ENCODE measurements at regions not wholly inside any gene's neighbourhood (a gene's known extent, or its start where the extent isn't known, plus 50 kb on each side); places are given as distances from the start of the nearest gene placed in this dataset.

DNA sequence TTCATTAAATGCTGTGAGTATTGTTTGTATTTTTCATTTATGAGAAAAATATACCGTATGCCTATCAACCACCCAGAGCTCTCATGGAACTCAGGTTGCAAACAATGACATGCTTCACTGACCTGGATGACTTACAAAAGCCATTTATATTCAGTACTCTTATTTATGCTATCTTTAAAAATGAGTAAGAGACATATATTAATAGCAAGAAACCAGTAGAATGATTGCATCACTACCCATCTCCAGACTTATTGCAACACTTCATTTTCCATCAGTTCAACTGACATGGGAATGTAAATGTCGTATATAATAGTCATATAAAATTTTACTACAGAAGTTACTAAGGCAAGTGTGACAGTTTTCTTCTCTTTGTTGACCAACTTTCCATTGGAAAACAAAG is 69.1 kb downstream of the OTP start:
- Histone ChIP-seq H3K36me3 (ENCODE audit: control insufficient read depth in 3 of 3, insufficient read depth in 2 of 3, low read depth in 1 of 3, low read length in 3 of 3) (no peaks in the 10 kb centered on the region), H3K4me3 (ENCODE audit: low read depth in 1 of 3, low read length in 3 of 3) (no peak overlapping the region), H3K9me3 (ENCODE audit: control insufficient read depth in 2 of 2, insufficient read depth in 1 of 2, low read depth in 1 of 2, low read length in 1 of 2) (no peaks in the 10 kb centered on the region), H3K27ac (ENCODE audit: low read depth in 1 of 3, low read length in 2 of 3) (no peak overlapping the region), H3K4me1 (ENCODE audit: control insufficient read depth in 3 of 3, insufficient read depth in 2 of 3, low read depth in 1 of 3, low read length in 2 of 3) (no peaks in the 10 kb centered on the region), H3K27me3 (ENCODE audit: control insufficient read depth in 3 of 3, insufficient read depth in 3 of 3, low read length in 3 of 3) (peaks cover 0 to 7% (median 1%) of the 10 kb centered on the region in 3 donors)
- WGBS, 3 donors, result 81 to 83% (median 83%) methylated on average over 2 of the region's 2 CpGs
- FAIRE-seq, result no peak
- no peak for DNase-seq

DNA sequence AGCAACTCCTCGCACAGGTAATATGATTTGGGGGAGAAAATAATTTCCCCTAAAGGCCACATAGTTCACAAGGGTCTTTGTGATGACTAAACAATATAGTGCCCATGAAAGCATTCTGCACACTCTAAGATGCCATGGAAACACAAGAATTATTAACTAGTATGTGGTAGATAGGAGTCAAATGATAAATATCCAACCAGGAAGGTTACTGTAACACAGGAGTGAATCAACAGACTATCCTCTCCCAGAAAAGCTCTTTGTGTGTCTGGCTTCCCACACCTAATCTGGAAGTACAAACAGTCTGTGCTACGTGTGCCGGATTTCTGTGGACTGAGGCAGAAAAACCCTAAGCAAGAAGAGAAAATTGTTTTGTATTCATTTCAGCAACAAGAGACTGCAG is 70.0 kb downstream of the OTP start:
- H3K36me3 ChIP-seq (ENCODE audit: control insufficient read depth in 3 of 3, insufficient read depth in 2 of 3, low read depth in 1 of 3, low read length in 3 of 3), result no peaks in the 10 kb centered on the region
- WGBS, 3 donors, result 27 to 47% (median 29%) methylated on average over 3 of the region's 3 CpGs
- FAIRE-seq, result no peak
- H3K9me3 ChIP-seq (ENCODE audit: control insufficient read depth in 2 of 2, insufficient read depth in 1 of 2, low read depth in 1 of 2, low read length in 1 of 2), result no peaks in the 10 kb centered on the region
- H3K4me3 ChIP-seq (ENCODE audit: low read depth in 1 of 3, low read length in 3 of 3), result no peak overlapping the region
- H3K4me1 ChIP-seq (ENCODE audit: control insufficient read depth in 3 of 3, insufficient read depth in 2 of 3, low read depth in 1 of 3, low read length in 2 of 3), result no peaks in the 10 kb centered on the region
- DNase-seq, result no peak
- H3K27ac ChIP-seq (ENCODE audit: low read depth in 1 of 3, low read length in 2 of 3), result no peak overlapping the region
- H3K27me3 ChIP-seq (ENCODE audit: control insufficient read depth in 3 of 3, insufficient read depth in 3 of 3, low read length in 3 of 3), result peaks cover 0 to 7% (median 4%) of the 10 kb centered on the region in 3 donors

DNA sequence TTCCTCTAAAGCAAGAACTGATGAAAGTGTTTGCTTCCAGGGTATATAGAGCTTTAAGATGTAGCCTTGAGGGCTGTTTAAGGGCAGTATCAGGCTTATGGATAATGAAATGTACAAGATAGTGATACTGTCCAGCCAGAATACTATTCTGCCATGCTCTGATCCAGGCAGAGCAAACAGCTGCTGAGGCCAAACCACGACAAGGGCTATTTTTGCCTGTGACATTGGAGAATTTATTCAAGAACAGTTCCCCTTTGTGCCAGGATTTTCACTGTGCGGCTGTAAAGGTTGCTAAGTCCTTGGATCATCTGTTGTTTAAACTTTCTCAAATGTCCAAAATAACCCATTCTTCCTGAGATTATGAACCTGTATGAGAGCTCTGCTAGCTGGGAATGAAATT is 70.4 kb downstream of the OTP start:
- 52 to 55% (median 53%) methylated on average over 2 of the region's 2 CpGs for WGBS, 3 donors
- Histone ChIP-seq H3K4me1 (ENCODE audit: control insufficient read depth in 3 of 3, insufficient read depth in 2 of 3, low read depth in 1 of 3, low read length in 2 of 3) (no peaks in the 10 kb centered on the region), H3K27ac (ENCODE audit: low read depth in 1 of 3, low read length in 2 of 3) (no peak overlapping the region), H3K36me3 (ENCODE audit: control insufficient read depth in 3 of 3, insufficient read depth in 2 of 3, low read depth in 1 of 3, low read length in 3 of 3) (no peaks in the 10 kb centered on the region), H3K4me3 (ENCODE audit: low read depth in 1 of 3, low read length in 3 of 3) (no peak overlapping the region), H3K9me3 (ENCODE audit: control insufficient read depth in 2 of 2, insufficient read depth in 1 of 2, low read depth in 1 of 2, low read length in 1 of 2) (no peaks in the 10 kb centered on the region), H3K27me3 (ENCODE audit: control insufficient read depth in 3 of 3, insufficient read depth in 3 of 3, low read length in 3 of 3) (peaks cover 0 to 7% (median 4%) of the 10 kb centered on the region in 3 donors)
- no peak for FAIRE-seq
- no peak for DNase-seq

DNA sequence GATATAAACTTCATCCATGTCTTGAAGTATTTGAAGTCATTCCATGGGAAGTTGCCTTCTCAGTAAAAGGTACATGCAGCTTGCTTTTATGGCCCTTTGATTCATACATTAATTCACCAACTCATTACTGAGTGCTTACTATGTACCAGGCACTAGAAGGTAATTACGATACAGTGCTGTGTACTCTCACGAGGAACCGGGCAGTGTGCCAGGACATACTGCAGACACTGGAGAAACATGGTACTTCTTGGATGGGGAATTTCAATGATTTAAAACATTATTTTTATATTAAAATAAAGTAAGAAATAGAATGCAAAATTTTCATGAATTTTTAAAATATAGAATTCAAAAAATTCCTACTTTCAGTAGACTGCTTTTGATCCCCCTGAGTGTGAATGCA is 71.4 kb upstream of the WDR41 start:
- Histone ChIP-seq H3K36me3 (ENCODE audit: control insufficient read depth in 3 of 3, insufficient read depth in 2 of 3, low read depth in 1 of 3, low read length in 3 of 3) (no peaks in the 10 kb centered on the region), H3K4me1 (ENCODE audit: control insufficient read depth in 3 of 3, insufficient read depth in 2 of 3, low read depth in 1 of 3, low read length in 2 of 3) (no peaks in the 10 kb centered on the region), H3K4me3 (ENCODE audit: low read depth in 1 of 3, low read length in 3 of 3) (no peak overlapping the region), H3K9me3 (ENCODE audit: control insufficient read depth in 2 of 2, insufficient read depth in 1 of 2, low read depth in 1 of 2, low read length in 1 of 2) (no peaks in the 10 kb centered on the region), H3K27me3 (ENCODE audit: control insufficient read depth in 3 of 3, insufficient read depth in 3 of 3, low read length in 3 of 3) (peaks cover 0 to 4% (median 4%) of the 10 kb centered on the region in 3 donors), H3K27ac (ENCODE audit: low read depth in 1 of 3, low read length in 2 of 3) (no peak overlapping the region)
- DNase-seq (peak in 1 of 2 donors; percentile 2), FAIRE-seq (no peak)
- WGBS, 3 donors, result 26 to 61% (median 51%) methylated on average over 3 of the region's 3 CpGs

DNA sequence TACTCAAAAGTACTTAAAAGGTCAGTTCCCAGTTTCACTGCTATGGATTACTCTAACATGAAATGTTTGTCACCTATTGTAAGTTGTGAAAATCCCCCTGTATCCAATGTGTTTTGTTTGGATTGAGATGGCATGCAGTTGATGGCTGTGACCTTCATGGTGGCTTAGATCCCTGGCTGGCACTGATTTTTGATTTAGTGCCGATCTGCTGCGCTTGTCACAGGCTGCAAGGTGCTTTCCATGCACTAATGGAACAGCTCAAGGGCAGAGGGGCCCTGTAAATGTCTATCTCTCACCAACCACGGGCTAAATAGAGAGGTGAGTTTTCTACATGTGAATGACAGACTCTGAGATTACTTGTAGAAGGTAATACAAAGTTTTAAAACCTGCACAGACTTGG is 69.8 kb upstream of the WDR41 start:
- Histone ChIP-seq H3K4me1 (ENCODE audit: control insufficient read depth in 3 of 3, insufficient read depth in 2 of 3, low read depth in 1 of 3, low read length in 2 of 3) (no peaks in the 10 kb centered on the region), H3K9me3 (ENCODE audit: control insufficient read depth in 2 of 2, insufficient read depth in 1 of 2, low read depth in 1 of 2, low read length in 1 of 2) (no peaks in the 10 kb centered on the region), H3K27me3 (ENCODE audit: control insufficient read depth in 3 of 3, insufficient read depth in 3 of 3, low read length in 3 of 3) (peaks cover 0 to 3% (median 3%) of the 10 kb centered on the region in 3 donors), H3K27ac (ENCODE audit: low read depth in 1 of 3, low read length in 2 of 3) (no peak overlapping the region), H3K4me3 (ENCODE audit: low read depth in 1 of 3, low read length in 3 of 3) (no peak overlapping the region), H3K36me3 (ENCODE audit: control insufficient read depth in 3 of 3, insufficient read depth in 2 of 3, low read depth in 1 of 3, low read length in 3 of 3) (no peaks in the 10 kb centered on the region)
- WGBS, 3 donors, result 58 to 73% (median 58%) methylated on average over 3 of the region's 3 CpGs
- FAIRE-seq, result no peak
- no peak for DNase-seq

DNA sequence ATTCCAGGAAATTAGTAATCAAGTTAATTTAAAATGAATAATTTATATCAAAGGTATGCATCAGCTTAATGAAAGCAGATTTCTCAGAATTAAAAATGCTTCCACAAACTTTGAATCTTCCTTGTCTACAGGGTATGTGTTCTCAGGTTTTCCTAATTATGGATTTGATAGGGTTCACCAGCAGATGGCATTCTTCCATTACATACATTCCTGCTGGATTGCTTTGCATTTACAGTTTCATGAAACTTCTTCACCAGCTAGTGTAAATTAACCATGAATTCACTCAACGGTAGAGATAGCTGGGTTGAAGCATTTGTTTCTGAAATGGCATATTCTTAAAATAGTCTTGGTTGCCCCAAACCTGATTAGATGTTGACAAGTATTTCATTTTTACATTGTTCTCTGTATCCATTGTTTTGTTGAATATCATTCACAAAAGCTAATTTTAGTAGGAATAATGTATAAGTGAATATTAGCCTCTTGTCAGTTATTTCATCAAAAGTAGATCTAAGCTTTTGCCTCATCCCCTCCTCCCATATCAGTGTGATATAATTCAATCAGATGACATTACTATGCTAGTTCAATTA is 68.7 kb upstream of the WDR41 start:
- H3K36me3 ChIP-seq (ENCODE audit: control insufficient read depth in 3 of 3, insufficient read depth in 2 of 3, low read depth in 1 of 3, low read length in 3 of 3), result no peaks in the 10 kb centered on the region
- H3K27ac ChIP-seq (ENCODE audit: low read depth in 1 of 3, low read length in 2 of 3), result no peak overlapping the region
- WGBS, 3 donors, result 2 to 9% (median 7%) methylated on average over 1 of the region's 1 CpG
- no peak for FAIRE-seq
- H3K4me3 ChIP-seq (ENCODE audit: low read depth in 1 of 3, low read length in 3 of 3), result no peak overlapping the region
- H3K9me3 ChIP-seq (ENCODE audit: control insufficient read depth in 2 of 2, insufficient read depth in 1 of 2, low read depth in 1 of 2, low read length in 1 of 2), result no peaks in the 10 kb centered on the region
- no peaks in the 10 kb centered on the region for H3K4me1 ChIP-seq (ENCODE audit: control insufficient read depth in 3 of 3, insufficient read depth in 2 of 3, low read depth in 1 of 3, low read length in 2 of 3)
- H3K27me3 ChIP-seq (ENCODE audit: control insufficient read depth in 3 of 3, insufficient read depth in 3 of 3, low read length in 3 of 3), result peaks cover 0 to 3% (median 3%) of the 10 kb centered on the region in 3 donors
- peak; percentile 30 to 59 for DNase-seq

DNA sequence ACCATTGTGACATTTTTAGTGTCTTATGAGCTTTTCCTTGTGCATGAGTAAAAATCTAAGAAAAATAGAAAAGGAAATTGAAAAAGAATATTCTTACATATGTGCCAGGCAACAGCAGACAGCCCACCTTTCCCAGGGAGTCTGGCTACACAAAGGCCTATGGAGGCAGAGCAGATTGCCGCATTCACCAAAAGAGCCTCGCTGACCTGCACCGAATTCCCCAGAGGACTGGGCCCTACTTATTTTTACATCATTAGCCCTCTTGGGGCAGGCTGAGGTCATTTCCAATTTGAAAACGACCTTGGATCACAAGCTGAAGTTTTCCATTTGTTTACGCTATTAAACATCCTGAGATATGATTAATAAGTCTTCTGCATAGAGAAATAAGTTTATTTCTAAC is 66.2 kb upstream of the WDR41 start:
- Histone ChIP-seq H3K9me3 (ENCODE audit: control insufficient read depth in 2 of 2, insufficient read depth in 1 of 2, low read depth in 1 of 2, low read length in 1 of 2) (no peaks in the 10 kb centered on the region), H3K27ac (ENCODE audit: low read depth in 1 of 3, low read length in 2 of 3) (no peak overlapping the region), H3K27me3 (ENCODE audit: control insufficient read depth in 3 of 3, insufficient read depth in 3 of 3, low read length in 3 of 3) (peaks cover 0 to 3% (median 0%) of the 10 kb centered on the region in 3 donors), H3K4me1 (ENCODE audit: control insufficient read depth in 3 of 3, insufficient read depth in 2 of 3, low read depth in 1 of 3, low read length in 2 of 3) (no peaks in the 10 kb centered on the region), H3K36me3 (ENCODE audit: control insufficient read depth in 3 of 3, insufficient read depth in 2 of 3, low read depth in 1 of 3, low read length in 3 of 3) (no peaks in the 10 kb centered on the region), H3K4me3 (ENCODE audit: low read depth in 1 of 3, low read length in 3 of 3) (no peak overlapping the region)
- DNase-seq, result no peak
- WGBS, 3 donors, result 66 to 77% (median 67%) methylated on average over 5 of the region's 5 CpGs
- FAIRE-seq, result no peak

DNA sequence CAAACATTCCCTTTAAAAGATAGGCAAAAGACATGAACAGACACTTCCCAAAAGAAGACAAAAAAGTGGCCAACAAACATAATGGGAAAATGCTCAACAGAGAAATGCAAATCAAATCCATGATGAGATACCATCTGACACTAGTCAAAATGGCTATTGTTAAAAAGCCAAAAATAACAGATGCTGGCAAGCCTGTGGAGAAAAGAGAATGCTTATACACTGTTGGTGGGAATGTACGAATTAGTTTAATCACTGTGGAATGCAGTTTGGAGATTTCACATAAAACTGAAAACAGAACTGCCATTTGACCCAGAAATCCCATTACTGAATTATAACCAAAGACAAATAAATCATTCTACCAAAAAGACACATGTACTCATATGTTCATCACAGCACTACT is 58.3 kb upstream of the WDR41 start:
- Histone ChIP-seq H3K9me3 (ENCODE audit: control insufficient read depth in 2 of 2, insufficient read depth in 1 of 2, low read depth in 1 of 2, low read length in 1 of 2) (no peaks in the 10 kb centered on the region), H3K36me3 (ENCODE audit: control insufficient read depth in 3 of 3, insufficient read depth in 2 of 3, low read depth in 1 of 3, low read length in 3 of 3) (no peaks in the 10 kb centered on the region), H3K4me1 (ENCODE audit: control insufficient read depth in 3 of 3, insufficient read depth in 2 of 3, low read depth in 1 of 3, low read length in 2 of 3) (no peaks in the 10 kb centered on the region), H3K27ac (ENCODE audit: low read depth in 1 of 3, low read length in 2 of 3) (no peak overlapping the region), H3K4me3 (ENCODE audit: low read depth in 1 of 3, low read length in 3 of 3) (no peak overlapping the region), H3K27me3 (ENCODE audit: control insufficient read depth in 3 of 3, insufficient read depth in 3 of 3, low read length in 3 of 3) (peaks cover 0 to 3% (median 0%) of the 10 kb centered on the region in 3 donors)
- no peak for DNase-seq
- FAIRE-seq, result no peak
- WGBS, 3 donors, result 74 to 97% (median 79%) methylated on average over 1 of the region's 1 CpG

DNA sequence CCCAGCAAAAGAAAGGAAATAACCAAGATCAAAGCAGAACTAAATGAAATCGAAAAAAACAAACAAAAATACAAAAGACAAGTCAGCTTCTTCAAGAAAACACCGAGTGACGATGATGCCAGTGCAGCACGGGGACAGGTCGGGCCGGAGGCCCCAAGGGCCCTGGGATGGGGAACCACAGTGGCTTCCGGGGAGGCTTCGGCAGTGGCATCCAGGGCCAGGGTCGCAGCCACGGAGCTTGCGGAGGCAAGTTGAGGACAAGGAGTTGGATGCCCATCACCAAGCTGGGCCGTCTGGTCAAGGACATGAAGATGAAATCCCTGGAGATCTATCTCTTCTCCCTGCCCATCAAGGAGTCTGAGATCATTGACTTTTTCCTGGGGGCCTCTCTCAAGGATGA is 53.2 kb upstream of the WDR41 start:
- H3K27me3 ChIP-seq (ENCODE audit: control insufficient read depth in 3 of 3, insufficient read depth in 3 of 3, low read length in 3 of 3), result no peaks in the 10 kb centered on the region
- no peaks in the 10 kb centered on the region for H3K4me1 ChIP-seq (ENCODE audit: control insufficient read depth in 3 of 3, insufficient read depth in 2 of 3, low read depth in 1 of 3, low read length in 2 of 3)
- FAIRE-seq (no peak), DNase-seq (no peak)
- H3K4me3 ChIP-seq (ENCODE audit: low read depth in 1 of 3, low read length in 3 of 3), result no peak overlapping the region
- no peak overlapping the region for H3K27ac ChIP-seq (ENCODE audit: low read depth in 1 of 3, low read length in 2 of 3)
- H3K9me3 ChIP-seq (ENCODE audit: control insufficient read depth in 2 of 2, insufficient read depth in 1 of 2, low read depth in 1 of 2, low read length in 1 of 2), result no peaks in the 10 kb centered on the region
- WGBS, 3 donors, result 91 to 94% (median 93%) methylated on average over 12 of the region's 12 CpGs
- no peaks in the 10 kb centered on the region for H3K36me3 ChIP-seq (ENCODE audit: control insufficient read depth in 3 of 3, insufficient read depth in 2 of 3, low read depth in 1 of 3, low read length in 3 of 3)

Measured in small intestine (tissue), 7 donors.